WTC11 (cell line): ENCODE measurements at regions not wholly inside any gene's neighbourhood (a gene's known extent, or its start where the extent isn't known, plus 50 kb on each side); places are given as distances from the start of the nearest gene placed in this dataset.

Source experiments
- ATAC-seq: fragments of 200-7000 bp; cut with Tn5 transposase; 2 replicates; pipeline ENCODE4 v1.10.0; 2021; ENCODE audit warnings: mild to moderate bottlenecking, moderate library complexity
- CTCF ChIA-PET: fragments of 300-600 bp; sonication (Branson Sonifier 250); formaldehyde crosslinking; loops from one replicate; lab custom pipeline; 2021; ENCODE audit warnings: antibody characterized with exemption; lab: Charles Lee
- POLR2A ChIA-PET: fragments of 350-600 bp; sonication (Branson Sonifier 250); formaldehyde crosslinking; loops from one replicate; lab custom pipeline; 2021; ENCODE audit warnings: antibody characterized with exemption; lab: Charles Lee
- DNase-seq: peaks from one replicate; pipeline ENCODE4 v3.0.0; 2021; ENCODE audit warnings: low spot score
- H3K27ac Mint-ChIP-seq: 2 replicates; pipeline ENCODE4 v1.8.0; 2021; ENCODE audit warnings: mixed read lengths
- H3K27me3 Mint-ChIP-seq: 2 replicates; pipeline ENCODE4 v1.8.0; 2021; ENCODE audit warnings: low read depth, mild to moderate bottlenecking, moderate library complexity, mixed read lengths
- H3K36me3 Mint-ChIP-seq: 2 replicates; pipeline ENCODE4 v1.8.0; 2021; ENCODE audit warnings: mixed read lengths
- H3K4me1 Mint-ChIP-seq: 2 replicates; pipeline ENCODE4 v1.8.0; 2022; ENCODE audit warnings: mixed read lengths
- H3K4me3 Mint-ChIP-seq: 2 replicates; pipeline ENCODE4 v1.8.0; 2021; ENCODE audit warnings: mild to moderate bottlenecking, moderate library complexity, mixed read lengths
- H3K9me3 Mint-ChIP-seq: 2 replicates; pipeline ENCODE4 v1.8.0; 2021; ENCODE audit warnings: mixed read lengths
- ATF1 ChIP-seq: sonication (generic); formaldehyde crosslinking; IDR thresholded peaks from 2 replicates; pipeline ENCODE4 v1.8.1; 2023; ENCODE audit warnings: mild to moderate bottlenecking, moderate library complexity, missing genetic modification reagents
- CDX4 ChIP-seq: fragments of 250-450 bp; sonication (Bioruptor Pico); IDR thresholded peaks from 2 replicates; pipeline ENCODE4 v1.9.0; 2021; ENCODE audit warnings: moderate library complexity, mild to moderate bottlenecking, inconsistent platforms, borderline replicate concordance
- ESRRA ChIP-seq: sonication (generic); formaldehyde crosslinking; IDR thresholded peaks from 2 replicates; pipeline ENCODE4 v1.8.1; 2022; ENCODE audit warnings: mild to moderate bottlenecking, missing genetic modification reagents, borderline replicate concordance
- FOXK1 ChIP-seq: sonication (generic); formaldehyde crosslinking; IDR thresholded peaks from 2 replicates; pipeline ENCODE4 v1.8.0; 2022; ENCODE audit warnings: mild to moderate bottlenecking, moderate library complexity, missing genetic modification reagents
- HMGA2 ChIP-seq: fragments of 250-450 bp; sonication (Bioruptor Pico); IDR thresholded peaks from 2 replicates; pipeline ENCODE4 v1.4.0; 2021; ENCODE audit warnings: mild to moderate bottlenecking, moderate library complexity
- IRF1 ChIP-seq: sonication (generic); formaldehyde crosslinking; IDR thresholded peaks from 2 replicates; pipeline ENCODE4 v1.8.0; 2023; ENCODE audit warnings: missing genetic modification reagents
- KAT7 ChIP-seq: sonication (generic); formaldehyde crosslinking; IDR thresholded peaks from 2 replicates; pipeline ENCODE4 v1.8.1; 2023; ENCODE audit warnings: missing genetic modification reagents, mild to moderate bottlenecking, borderline replicate concordance
- NFATC4 ChIP-seq: fragments of 250-450 bp; sonication (Bioruptor Pico); IDR thresholded peaks from 2 replicates; pipeline ENCODE4 v1.9.0; 2021; ENCODE audit warnings: mild to moderate bottlenecking
- NR3C1 ChIP-seq: sonication (generic); formaldehyde crosslinking; conservative IDR thresholded peaks from 2 replicates; pipeline ENCODE4 v1.8.1; 2023; ENCODE audit warnings: low read depth, mild to moderate bottlenecking, missing genetic modification reagents
- RORB ChIP-seq: fragments of 250-450 bp; sonication (Bioruptor Pico); IDR thresholded peaks from 2 replicates; pipeline ENCODE4 v1.9.0; 2021; ENCODE audit warnings: mild to moderate bottlenecking
- TP53 ChIP-seq: sonication (generic); formaldehyde crosslinking; IDR thresholded peaks from 2 replicates; pipeline ENCODE4 v1.8.1; 2023; ENCODE audit warnings: mild to moderate bottlenecking, missing genetic modification reagents
- USF2 ChIP-seq: sonication (generic); formaldehyde crosslinking; IDR thresholded peaks from 2 replicates; pipeline ENCODE4 v1.8.1; 2023; ENCODE audit warnings: mild to moderate bottlenecking, missing genetic modification reagents, moderate library complexity
- ZMAT4 ChIP-seq: fragments of 250-450 bp; sonication (Bioruptor Pico); IDR thresholded peaks from 2 replicates; pipeline ENCODE4 v1.9.0; 2021; ENCODE audit warnings: mild to moderate bottlenecking
- ZNF121 ChIP-seq: sonication (generic); formaldehyde crosslinking; IDR thresholded peaks from 2 replicates; pipeline ENCODE4 v1.8.0; 2023; ENCODE audit warnings: missing genetic modification reagents
- ZNF425 ChIP-seq: fragments of 250-450 bp; sonication (Bioruptor Pico); conservative IDR thresholded peaks from 2 replicates; pipeline ENCODE4 v1.9.0; 2021; ENCODE audit warnings: mild to moderate bottlenecking
- ZSCAN18 ChIP-seq: fragments of 250-450 bp; sonication (Bioruptor Pico); IDR thresholded peaks from 2 replicates; pipeline ENCODE4 v2.1.2; 2022; ENCODE audit warnings: mild to moderate bottlenecking, moderate library complexity
- TF ChIP-seq, protein P1 (sequence below): sonication (generic); formaldehyde crosslinking; conservative IDR thresholded peaks from 2 replicates; pipeline ENCODE4 v1.8.1; 2023; ENCODE audit warnings: mild to moderate bottlenecking, low read depth, missing genetic modification reagents, moderate library complexity
- TF ChIP-seq, protein P2 (sequence below): sonication (generic); formaldehyde crosslinking; IDR thresholded peaks from 2 replicates; pipeline ENCODE4 v1.8.0; 2022; ENCODE audit warnings: mild to moderate bottlenecking, missing genetic modification reagents

DNA sequence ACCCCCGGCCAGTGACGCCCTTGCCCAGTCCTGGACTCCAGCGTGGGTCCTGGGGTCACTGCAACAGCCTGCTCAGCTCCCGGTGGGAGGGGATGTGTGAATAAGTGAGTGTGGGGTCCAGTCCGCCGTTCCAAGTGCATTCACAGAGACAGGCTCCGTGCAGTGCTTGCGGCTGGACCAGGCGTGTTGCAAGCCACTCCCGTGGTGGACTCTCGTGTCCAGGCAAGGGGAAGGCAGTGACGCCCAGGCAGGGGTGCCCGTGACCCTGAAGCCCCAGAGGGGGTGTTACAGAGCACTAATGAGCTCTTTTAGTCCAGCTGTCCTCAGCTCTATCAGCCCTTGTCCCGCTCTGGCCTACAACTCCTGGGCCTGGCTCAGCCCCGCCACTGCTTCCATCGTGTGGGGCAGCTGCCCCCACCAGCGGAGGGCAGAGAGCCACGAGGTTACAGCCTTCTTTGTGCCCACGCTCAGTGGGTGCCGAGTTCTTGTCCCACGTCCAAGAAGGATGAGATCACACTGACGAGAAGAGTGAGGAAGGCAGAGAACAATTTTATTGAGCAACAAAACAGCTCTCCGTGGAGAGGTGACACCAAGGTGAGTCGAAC lies 1807.5 kb downstream of the LRRC4C start:
- ChIA-PET POLR2A (no interaction called here), CTCF (no interaction called here)
- Mint-ChIP-seq H3K27ac (no peak overlapping the region), H3K27me3 (no peaks in the 10 kb centered on the region; the same call in 1 of the 2 replicates), H3K9me3 (peaks cover 69% of the 10 kb centered on the region), H3K36me3 (peaks cover 43% of the 10 kb centered on the region), H3K4me1 (no peaks in the 10 kb centered on the region), H3K4me3 (no peak overlapping the region)
- TF ChIP-seq TP53 (no peak), USF2 (CRISPR knock-in tag) (no peak), HMGA2 (no peak), CDX4 (CRISPR knock-in tag) (no peak), KAT7 (CRISPR knock-in tag) (no peak), RORB (no peak), FOXK1 (no peak), ZNF121 (CRISPR knock-in tag) (no peak), ZSCAN18 (CRISPR knock-in tag) (no peak), NFATC4 (CRISPR knock-in tag) (no peak)
- TF ChIP-seq, protein P1, sequence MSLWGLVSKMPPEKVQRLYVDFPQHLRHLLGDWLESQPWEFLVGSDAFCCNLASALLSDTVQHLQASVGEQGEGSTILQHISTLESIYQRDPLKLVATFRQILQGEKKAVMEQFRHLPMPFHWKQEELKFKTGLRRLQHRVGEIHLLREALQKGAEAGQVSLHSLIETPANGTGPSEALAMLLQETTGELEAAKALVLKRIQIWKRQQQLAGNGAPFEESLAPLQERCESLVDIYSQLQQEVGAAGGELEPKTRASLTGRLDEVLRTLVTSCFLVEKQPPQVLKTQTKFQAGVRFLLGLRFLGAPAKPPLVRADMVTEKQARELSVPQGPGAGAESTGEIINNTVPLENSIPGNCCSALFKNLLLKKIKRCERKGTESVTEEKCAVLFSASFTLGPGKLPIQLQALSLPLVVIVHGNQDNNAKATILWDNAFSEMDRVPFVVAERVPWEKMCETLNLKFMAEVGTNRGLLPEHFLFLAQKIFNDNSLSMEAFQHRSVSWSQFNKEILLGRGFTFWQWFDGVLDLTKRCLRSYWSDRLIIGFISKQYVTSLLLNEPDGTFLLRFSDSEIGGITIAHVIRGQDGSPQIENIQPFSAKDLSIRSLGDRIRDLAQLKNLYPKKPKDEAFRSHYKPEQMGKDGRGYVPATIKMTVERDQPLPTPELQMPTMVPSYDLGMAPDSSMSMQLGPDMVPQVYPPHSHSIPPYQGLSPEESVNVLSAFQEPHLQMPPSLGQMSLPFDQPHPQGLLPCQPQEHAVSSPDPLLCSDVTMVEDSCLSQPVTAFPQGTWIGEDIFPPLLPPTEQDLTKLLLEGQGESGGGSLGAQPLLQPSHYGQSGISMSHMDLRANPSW (CRISPR knock-in tag) = no peak
- TF ChIP-seq, protein P2, sequence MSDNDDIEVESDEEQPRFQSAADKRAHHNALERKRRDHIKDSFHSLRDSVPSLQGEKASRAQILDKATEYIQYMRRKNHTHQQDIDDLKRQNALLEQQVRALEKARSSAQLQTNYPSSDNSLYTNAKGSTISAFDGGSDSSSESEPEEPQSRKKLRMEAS (CRISPR knock-in tag) = no peak
- no peak for DNase-seq
- no peak for ATAC-seq

- peaks cover 64% of the 10 kb centered on the region for H3K36me3 Mint-ChIP-seq
- H3K27ac Mint-ChIP-seq = no peak overlapping the region
- POLR2A ChIA-PET = no interaction called here
- ATAC-seq (no peak), DNase-seq (no peak)
- H3K4me1 Mint-ChIP-seq = no peaks in the 10 kb centered on the region
- peaks cover 4% of the 10 kb centered on the region for H3K27me3 Mint-ChIP-seq
- TF ChIP-seq ZMAT4 (CRISPR knock-in tag) = no peak
- no peak overlapping the region for H3K4me3 Mint-ChIP-seq
- CTCF ChIA-PET = no interaction called here
- peaks cover 82% of the 10 kb centered on the region for H3K9me3 Mint-ChIP-seq
These were observed 1817.7 kb downstream of the LRRC4C start for GRCh38 chr11:39641751-39642150.

GRCh38 chr11:39630365-39630764 lies 1829.1 kb downstream of the LRRC4C start:
- H3K36me3 Mint-ChIP-seq = peaks cover 39% of the 10 kb centered on the region
- no peak overlapping the region for H3K4me3 Mint-ChIP-seq
- H3K27ac Mint-ChIP-seq = no peak overlapping the region
- H3K4me1 Mint-ChIP-seq = no peaks in the 10 kb centered on the region
- ATAC-seq (no peak), DNase-seq (no peak)
- H3K27me3 Mint-ChIP-seq = no peaks in the 10 kb centered on the region; the same call in 1 of the 2 replicates
- H3K9me3 Mint-ChIP-seq = peaks cover 62% of the 10 kb centered on the region
- ChIA-PET CTCF (no interaction called here), POLR2A (no interaction called here)
- TF ChIP-seq ZNF425 (CRISPR knock-in tag) (no peak), ATF1 (CRISPR knock-in tag) (no peak), ESRRA (CRISPR knock-in tag) (no peak), NR3C1 (no peak), NFATC4 (CRISPR knock-in tag) (no peak), IRF1 (no peak)
- TF ChIP-seq, protein P1 (CRISPR knock-in tag) = no peak
